T-helper 2 cell treated with Interferon-gamma antibody and Interleukin-4, amounts not matched to agents 5 μg/mL and 100 μg/mL, for 36 hours (primary cell): ENCODE measurements at regions not wholly inside any gene's neighbourhood (a gene's known extent, or its start where the extent isn't known, plus 50 kb on each side); places are given as distances from the start of the nearest gene placed in this dataset.

ENCODE experiments used
- DNase-seq: peaks from one replicate; pipeline ENCODE4 v3.0.0; 2021; ENCODE audit warnings: low spot score
- H3K27ac Mint-ChIP-seq: one replicate; pipeline ENCODE4 v1.8.0; 2021; ENCODE audit warnings: mild to moderate bottlenecking, mixed read lengths
- H3K27me3 Mint-ChIP-seq: one replicate; pipeline ENCODE4 v1.8.0; 2021; ENCODE audit warnings: low read depth, mixed read lengths
- H3K36me3 Mint-ChIP-seq: one replicate; pipeline ENCODE4 v1.8.0; 2021; ENCODE audit warnings: low read depth, mixed read lengths
- H3K4me1 Mint-ChIP-seq: one replicate; pipeline ENCODE4 v1.8.0; 2021; ENCODE audit warnings: low read depth, mixed read lengths
- H3K4me3 Mint-ChIP-seq: one replicate; pipeline ENCODE4 v1.8.0; 2022; ENCODE audit warnings: mild to moderate bottlenecking, moderate library complexity, mixed read lengths
- H3K9me3 Mint-ChIP-seq: one replicate; pipeline ENCODE4 v1.8.0; 2021; ENCODE audit warnings: mixed read lengths

- Mint-ChIP-seq H3K27me3 (no peaks in the 10 kb centered on the region), H3K4me3 (no peak overlapping the region), H3K36me3 (no peaks in the 10 kb centered on the region), H3K9me3 (no peaks in the 10 kb centered on the region), H3K27ac (no peak overlapping the region), H3K4me1 (no peaks in the 10 kb centered on the region)
- no peak for DNase-seq
These were observed 744.3 kb upstream of the ACVR2A start for GRCh38 chr2:147100406-147101035.

- no peaks in the 10 kb centered on the region for H3K36me3 Mint-ChIP-seq
- DNase-seq, result no peak
- no peak overlapping the region for H3K4me3 Mint-ChIP-seq
- H3K9me3 Mint-ChIP-seq, result no peaks in the 10 kb centered on the region
- no peaks in the 10 kb centered on the region for H3K27me3 Mint-ChIP-seq
- H3K4me1 Mint-ChIP-seq, result no peaks in the 10 kb centered on the region
- H3K27ac Mint-ChIP-seq, result no peak overlapping the region
These were observed 745.0 kb upstream of the ACVR2A start for GRCh38 chr2:147099845-147100244.

DNA sequence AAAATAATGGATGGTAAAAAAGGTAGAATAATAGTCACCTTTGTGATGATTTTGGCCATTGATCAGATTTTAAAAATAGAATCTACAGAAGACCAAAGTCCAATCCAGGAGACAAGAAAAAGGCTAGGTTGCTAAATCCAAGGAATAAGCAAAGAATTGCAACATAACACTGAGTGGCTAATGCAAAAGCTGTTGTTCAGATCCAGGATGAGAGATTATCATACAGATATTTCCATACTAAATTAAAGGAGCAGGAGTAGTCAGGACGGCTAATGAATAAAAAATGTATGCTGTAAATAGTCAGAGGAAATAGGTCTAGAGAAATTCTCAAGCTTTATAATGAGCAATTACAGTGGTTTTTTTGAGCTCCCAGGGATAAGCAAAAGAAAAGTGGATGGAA, 745.9 kb upstream of the ACVR2A start:
- no peaks in the 10 kb centered on the region for H3K4me1 Mint-ChIP-seq
- H3K4me3 Mint-ChIP-seq, result no peak overlapping the region
- no peaks in the 10 kb centered on the region for H3K27me3 Mint-ChIP-seq
- DNase-seq, result no peak
- no peaks in the 10 kb centered on the region for H3K36me3 Mint-ChIP-seq
- no peak overlapping the region for H3K27ac Mint-ChIP-seq
- no peaks in the 10 kb centered on the region for H3K9me3 Mint-ChIP-seq

DNA sequence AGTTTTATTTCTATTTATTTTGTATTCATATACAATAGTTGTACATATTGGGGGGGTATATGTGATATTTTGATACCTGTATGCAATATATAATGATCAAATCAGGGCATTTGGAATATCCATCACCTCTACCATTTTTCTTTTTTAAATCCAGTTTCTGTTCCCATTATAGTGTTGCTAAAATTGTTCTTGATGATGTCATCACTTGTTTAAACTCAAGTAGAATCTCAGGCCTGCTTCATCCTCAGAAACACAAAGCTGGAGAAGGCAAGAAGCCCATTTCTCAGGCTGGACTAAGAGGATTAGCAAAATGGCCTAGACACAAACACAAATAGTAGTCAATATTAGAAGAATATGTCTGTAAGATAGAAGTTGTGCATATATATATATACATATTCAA, 747.1 kb upstream of the ACVR2A start:
- Mint-ChIP-seq H3K4me3 (no peak overlapping the region), H3K27me3 (no peaks in the 10 kb centered on the region), H3K27ac (no peak overlapping the region), H3K36me3 (no peaks in the 10 kb centered on the region), H3K4me1 (no peaks in the 10 kb centered on the region), H3K9me3 (no peaks in the 10 kb centered on the region)
- DNase-seq, result no peak

DNA sequence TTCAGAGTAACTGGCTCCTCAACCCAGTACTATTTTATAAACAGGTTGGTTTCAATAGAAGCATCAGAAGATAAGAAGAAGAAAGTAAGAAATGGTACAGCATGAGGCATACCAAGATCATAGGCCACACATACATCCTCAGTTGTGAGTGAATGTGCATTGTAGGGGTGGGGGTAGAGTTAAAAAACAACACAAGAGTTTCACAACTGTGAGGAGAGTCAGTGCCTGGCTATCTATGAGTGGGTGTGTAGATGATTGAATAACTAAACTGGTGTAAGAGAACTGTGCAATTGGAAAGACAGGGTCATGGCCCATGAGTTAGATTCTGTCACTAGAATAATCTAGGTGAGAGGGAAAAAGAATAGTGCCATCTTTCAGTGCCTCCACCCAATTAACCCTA, 748.2 kb upstream of the ACVR2A start:
- no peaks in the 10 kb centered on the region for H3K27me3 Mint-ChIP-seq
- no peaks in the 10 kb centered on the region for H3K9me3 Mint-ChIP-seq
- H3K4me3 Mint-ChIP-seq, result no peak overlapping the region
- H3K27ac Mint-ChIP-seq, result no peak overlapping the region
- H3K4me1 Mint-ChIP-seq, result no peaks in the 10 kb centered on the region
- DNase-seq, result no peak
- no peaks in the 10 kb centered on the region for H3K36me3 Mint-ChIP-seq

GRCh38 chr2:147095376-147095775, 749.5 kb upstream of the ACVR2A start:
- no peak overlapping the region for H3K27ac Mint-ChIP-seq
- H3K36me3 Mint-ChIP-seq, result no peaks in the 10 kb centered on the region
- no peak for DNase-seq
- H3K9me3 Mint-ChIP-seq, result no peaks in the 10 kb centered on the region
- no peaks in the 10 kb centered on the region for H3K27me3 Mint-ChIP-seq
- no peak overlapping the region for H3K4me3 Mint-ChIP-seq
- H3K4me1 Mint-ChIP-seq, result no peaks in the 10 kb centered on the region

DNA sequence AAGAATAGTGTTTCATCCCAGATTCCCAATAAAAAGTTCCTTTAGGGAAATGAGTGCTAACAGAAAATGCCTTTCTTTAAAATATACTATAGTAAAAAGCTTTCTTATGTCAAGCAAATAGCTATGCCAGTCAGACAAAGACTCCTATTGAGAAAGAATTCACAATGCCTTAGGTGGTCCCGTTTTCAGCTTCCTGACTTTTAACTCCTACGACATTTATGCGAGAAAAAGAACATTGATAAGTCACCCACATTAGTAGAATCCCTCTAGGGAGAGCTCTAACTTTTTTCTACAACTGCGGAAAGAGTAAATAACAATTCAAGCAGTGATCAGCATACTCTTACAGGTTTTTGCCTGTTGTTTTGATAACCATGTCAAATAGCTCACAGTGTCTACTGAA, 750.8 kb upstream of the ACVR2A start:
- no peaks in the 10 kb centered on the region for H3K9me3 Mint-ChIP-seq
- H3K27ac Mint-ChIP-seq, result no peak overlapping the region
- no peaks in the 10 kb centered on the region for H3K27me3 Mint-ChIP-seq
- no peaks in the 10 kb centered on the region for H3K36me3 Mint-ChIP-seq
- no peak overlapping the region for H3K4me3 Mint-ChIP-seq
- no peaks in the 10 kb centered on the region for H3K4me1 Mint-ChIP-seq
- DNase-seq, result no peak

- no peak overlapping the region for H3K4me3 Mint-ChIP-seq
- DNase-seq, result no peak
These were observed 752.6 kb upstream of the ACVR2A start for GRCh38 chr2:147092266-147092665.

GRCh38 chr2:147091448-147091847, 753.4 kb upstream of the ACVR2A start:
- Mint-ChIP-seq H3K9me3 (no peaks in the 10 kb centered on the region), H3K4me1 (no peaks in the 10 kb centered on the region), H3K36me3 (no peaks in the 10 kb centered on the region)

More at GRCh38 chr2:147092266-147092665, 752.6 kb upstream of the ACVR2A start:
- Mint-ChIP-seq H3K4me1 (no peaks in the 10 kb centered on the region), H3K9me3 (no peaks in the 10 kb centered on the region), H3K27ac (no peak overlapping the region), H3K36me3 (no peaks in the 10 kb centered on the region), H3K27me3 (no peaks in the 10 kb centered on the region)

DNA sequence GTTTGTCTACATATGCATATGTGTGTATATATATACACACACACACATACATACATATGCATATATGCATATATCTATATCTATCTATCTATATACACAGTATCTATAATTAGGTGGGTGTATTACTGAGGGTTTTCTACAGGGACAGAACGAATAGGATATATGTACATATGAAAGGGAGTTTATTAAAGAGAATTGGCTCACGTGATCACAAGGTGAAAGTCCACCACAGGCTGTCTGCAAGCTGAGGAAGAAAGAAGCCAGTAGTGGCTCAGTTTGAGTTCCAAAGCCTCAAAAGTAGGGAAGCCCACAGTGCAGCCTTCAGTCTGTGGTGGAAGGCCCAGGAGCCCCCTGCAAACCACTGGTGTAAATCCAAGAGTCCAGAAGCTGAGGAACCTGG, 756.0 kb upstream of the ACVR2A start:
- H3K4me1 Mint-ChIP-seq, result peaks cover 5% of the 10 kb centered on the region
- no peaks in the 10 kb centered on the region for H3K36me3 Mint-ChIP-seq

More at GRCh38 chr2:147091448-147091847, 753.4 kb upstream of the ACVR2A start:
- Mint-ChIP-seq H3K27me3 (peaks cover 4% of the 10 kb centered on the region), H3K4me3 (no peak overlapping the region), H3K27ac (no peak overlapping the region)
- no peak for DNase-seq

DNA sequence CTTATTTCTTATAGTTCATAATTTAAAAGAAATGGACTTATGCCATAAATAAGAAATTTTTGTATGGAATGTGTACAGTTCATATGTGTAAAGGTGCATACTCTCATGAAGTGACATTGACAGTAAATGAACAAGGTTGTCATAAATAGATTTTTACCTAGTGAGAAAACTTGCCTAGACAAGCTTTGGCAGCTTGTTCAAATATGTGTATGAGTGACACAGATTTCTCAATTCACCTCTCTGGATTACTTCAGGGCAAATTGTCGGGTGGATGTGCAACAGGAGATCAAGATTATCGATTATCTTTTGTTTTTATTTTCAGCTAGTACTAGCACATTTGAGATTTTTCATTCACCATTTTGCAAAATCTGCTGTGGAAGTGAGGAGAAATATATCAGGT, 758.1 kb upstream of the ACVR2A start:
- no peak for DNase-seq
- no peak overlapping the region for H3K27ac Mint-ChIP-seq
- H3K4me1 Mint-ChIP-seq, result peaks cover 15% of the 10 kb centered on the region
- no peaks in the 10 kb centered on the region for H3K36me3 Mint-ChIP-seq
- H3K9me3 Mint-ChIP-seq, result no peaks in the 10 kb centered on the region
- H3K4me3 Mint-ChIP-seq, result no peak overlapping the region
- H3K27me3 Mint-ChIP-seq, result peaks cover 16% of the 10 kb centered on the region

More for the DNA sequence above, 756.0 kb upstream of the ACVR2A start:
- H3K27me3 Mint-ChIP-seq, result peaks cover 9% of the 10 kb centered on the region
- no peak for DNase-seq
- no peak overlapping the region for H3K27ac Mint-ChIP-seq
- no peaks in the 10 kb centered on the region for H3K9me3 Mint-ChIP-seq
- H3K4me3 Mint-ChIP-seq, result no peak overlapping the region

- H3K9me3 Mint-ChIP-seq, result no peaks in the 10 kb centered on the region
- no peaks in the 10 kb centered on the region for H3K36me3 Mint-ChIP-seq
- H3K27me3 Mint-ChIP-seq, result peaks cover 18% of the 10 kb centered on the region
- no peak for DNase-seq
- no peak overlapping the region for H3K27ac Mint-ChIP-seq
- no peak overlapping the region for H3K4me3 Mint-ChIP-seq
- peaks cover 15% of the 10 kb centered on the region for H3K4me1 Mint-ChIP-seq
These were observed 761.2 kb upstream of the ACVR2A start for GRCh38 chr2:147083664-147084063.

DNA sequence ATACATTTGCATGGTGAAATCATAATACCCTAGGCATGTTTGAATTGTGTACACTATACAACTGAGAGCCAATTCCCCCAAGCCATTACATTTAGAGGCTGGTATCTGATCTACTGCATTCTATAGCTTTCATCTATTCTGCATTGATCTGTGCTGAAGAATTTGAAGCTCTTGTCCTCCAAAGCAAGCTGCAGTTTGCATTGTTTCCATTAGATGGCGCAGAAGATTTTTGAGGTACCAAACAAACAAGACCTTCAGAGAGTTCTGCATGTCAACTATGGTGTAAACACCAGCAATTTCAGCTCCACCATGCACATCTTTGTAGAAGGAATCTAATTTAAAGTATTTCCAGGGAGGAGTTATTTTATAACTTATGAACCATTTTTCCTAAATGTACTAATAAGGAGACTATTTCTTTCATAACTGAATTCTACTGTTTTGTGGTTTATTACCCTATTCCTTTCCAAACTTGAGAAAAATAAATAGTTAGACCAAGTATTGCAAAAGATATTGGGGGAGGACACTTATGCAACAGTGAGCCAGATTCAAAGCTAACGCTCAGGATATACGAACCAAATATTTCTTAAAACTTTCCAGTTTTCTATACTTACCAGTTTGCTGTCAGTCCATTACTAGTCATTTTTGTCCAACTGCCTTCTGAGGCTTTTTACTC, 761.8 kb upstream of the ACVR2A start:
- Mint-ChIP-seq H3K4me3 (no peak overlapping the region), H3K9me3 (no peaks in the 10 kb centered on the region), H3K4me1 (peaks cover 15% of the 10 kb centered on the region), H3K27me3 (peaks cover 18% of the 10 kb centered on the region), H3K27ac (no peak overlapping the region), H3K36me3 (no peaks in the 10 kb centered on the region)
- DNase-seq, result peak; percentile 17

GRCh38 chr2:147081831-147082230, 763.0 kb upstream of the ACVR2A start:
- peaks cover 15% of the 10 kb centered on the region for H3K4me1 Mint-ChIP-seq
- H3K27me3 Mint-ChIP-seq, result peaks cover 16% of the 10 kb centered on the region
- no peaks in the 10 kb centered on the region for H3K9me3 Mint-ChIP-seq
- H3K36me3 Mint-ChIP-seq, result no peaks in the 10 kb centered on the region
- no peak overlapping the region for H3K27ac Mint-ChIP-seq
- DNase-seq, result no peak
- H3K4me3 Mint-ChIP-seq, result no peak overlapping the region

- Mint-ChIP-seq H3K27ac (no peak overlapping the region), H3K27me3 (peaks cover 6% of the 10 kb centered on the region), H3K4me1 (no peaks in the 10 kb centered on the region), H3K9me3 (no peaks in the 10 kb centered on the region), H3K36me3 (no peaks in the 10 kb centered on the region), H3K4me3 (no peak overlapping the region)
- DNase-seq, result no peak
These were observed 768.2 kb upstream of the ACVR2A start for GRCh38 chr2:147076634-147077033.
